ENCODE measurements at regions not wholly inside any gene's neighbourhood (a gene's known extent, or its start where the extent isn't known, plus 50 kb on each side); places are given as distances from the start of the nearest gene placed in this dataset.
A peak's percentile ranks its signal among the peaks of the same experiment; 100 is the strongest.

GRCh38 chr12:59179231-59179630 is 258.9 kb upstream of the LRIG3 start:
- Mint-ChIP-seq H3K9me3 (peaks cover 0 to 5% of the 10 kb centered on the region in 2 donors), H3K27me3 (ENCODE audit: low read depth) (no peaks in the 10 kb centered on the region), H3K4me3 (no peak overlapping the region), H3K27ac (no peak overlapping the region), H3K4me1 (ENCODE audit: low read depth) (no peaks in the 10 kb centered on the region), H3K36me3 (ENCODE audit: insufficient read depth in 2 of 2) (no peaks in the 10 kb centered on the region)
- DNase-seq (no peak), ATAC-seq (replicated peaks in 1 of 2) (no peak)

GRCh38 chr12:59173695-59174094 is 253.4 kb upstream of the LRIG3 start:
- Mint-ChIP-seq H3K9me3 (peaks cover 0 to 2% of the 10 kb centered on the region in 2 donors), H3K27me3 (ENCODE audit: low read depth) (no peaks in the 10 kb centered on the region), H3K27ac (no peak overlapping the region), H3K36me3 (ENCODE audit: insufficient read depth in 2 of 2) (no peaks in the 10 kb centered on the region), H3K4me3 (no peak overlapping the region), H3K4me1 (ENCODE audit: low read depth) (no peaks in the 10 kb centered on the region)
- no peak for ATAC-seq (replicated peaks in 1 of 2)
- DNase-seq, result no peak

GRCh38 chr12:59168647-59169046 is 248.3 kb upstream of the LRIG3 start:
- Mint-ChIP-seq H3K27me3 (ENCODE audit: low read depth) (no peaks in the 10 kb centered on the region), H3K36me3 (ENCODE audit: insufficient read depth in 2 of 2) (no peaks in the 10 kb centered on the region), H3K4me1 (ENCODE audit: low read depth) (no peaks in the 10 kb centered on the region), H3K27ac (no peak overlapping the region), H3K4me3 (no peak overlapping the region), H3K9me3 (no peaks in the 10 kb centered on the region)
- ATAC-seq (replicated peaks in 1 of 2) (no peak), DNase-seq (no peak)

GRCh38 chr12:59166457-59166856 is 246.2 kb upstream of the LRIG3 start:
- Mint-ChIP-seq H3K4me3 (no peak overlapping the region), H3K27ac (no peak overlapping the region), H3K9me3 (no peaks in the 10 kb centered on the region), H3K36me3 (ENCODE audit: insufficient read depth in 2 of 2) (no peaks in the 10 kb centered on the region), H3K27me3 (ENCODE audit: low read depth) (no peaks in the 10 kb centered on the region), H3K4me1 (ENCODE audit: low read depth) (no peaks in the 10 kb centered on the region)
- ATAC-seq (replicated peaks in 1 of 2), result no peak
- no peak for DNase-seq

- H3K36me3 Mint-ChIP-seq (ENCODE audit: insufficient read depth in 2 of 2), result no peaks in the 10 kb centered on the region
- H3K9me3 Mint-ChIP-seq, result no peaks in the 10 kb centered on the region
- no peaks in the 10 kb centered on the region for H3K27me3 Mint-ChIP-seq (ENCODE audit: low read depth)
- DNase-seq, result no peak
- no peak for ATAC-seq (replicated peaks in 1 of 2)
- no peak overlapping the region for H3K4me3 Mint-ChIP-seq
- H3K4me1 Mint-ChIP-seq (ENCODE audit: low read depth), result no peaks in the 10 kb centered on the region
- no peak overlapping the region for H3K27ac Mint-ChIP-seq
Measured at GRCh38 chr12:59164991-59165718, 244.9 kb upstream of the LRIG3 start.

GRCh38 chr12:59164226-59164625 is 243.9 kb upstream of the LRIG3 start:
- no peak for ATAC-seq (replicated peaks in 1 of 2)
- no peaks in the 10 kb centered on the region for H3K4me1 Mint-ChIP-seq (ENCODE audit: low read depth)
- no peaks in the 10 kb centered on the region for H3K27me3 Mint-ChIP-seq (ENCODE audit: low read depth)
- no peak overlapping the region for H3K27ac Mint-ChIP-seq
- no peak for DNase-seq
- H3K9me3 Mint-ChIP-seq, result no peaks in the 10 kb centered on the region
- no peak overlapping the region for H3K4me3 Mint-ChIP-seq
- no peaks in the 10 kb centered on the region for H3K36me3 Mint-ChIP-seq (ENCODE audit: insufficient read depth in 2 of 2)

GRCh38 chr12:59158681-59159080 is 238.4 kb upstream of the LRIG3 start:
- H3K4me1 Mint-ChIP-seq (ENCODE audit: low read depth), result no peaks in the 10 kb centered on the region
- H3K4me3 Mint-ChIP-seq, result no peak overlapping the region
- ATAC-seq (replicated peaks in 1 of 2) (no peak), DNase-seq (no peak)
- H3K36me3 Mint-ChIP-seq (ENCODE audit: insufficient read depth in 2 of 2), result no peaks in the 10 kb centered on the region
- no peaks in the 10 kb centered on the region for H3K27me3 Mint-ChIP-seq (ENCODE audit: low read depth)
- peaks cover 0 to 3% of the 10 kb centered on the region in 2 donors for H3K9me3 Mint-ChIP-seq
- no peak overlapping the region for H3K27ac Mint-ChIP-seq

- Mint-ChIP-seq H3K27ac (no peak overlapping the region), H3K27me3 (ENCODE audit: low read depth) (no peaks in the 10 kb centered on the region), H3K9me3 (peaks cover 0 to 3% of the 10 kb centered on the region in 2 donors), H3K4me3 (no peak overlapping the region), H3K4me1 (ENCODE audit: low read depth) (no peaks in the 10 kb centered on the region), H3K36me3 (ENCODE audit: insufficient read depth in 2 of 2) (no peaks in the 10 kb centered on the region)
- DNase-seq (no peak), ATAC-seq (replicated peaks in 1 of 2) (no peak)
Measured at GRCh38 chr12:59158066-59158465, 237.8 kb upstream of the LRIG3 start.

GRCh38 chr12:59155448-59155847 is 235.1 kb upstream of the LRIG3 start:
- H3K9me3 Mint-ChIP-seq, result peaks cover 0 to 3% of the 10 kb centered on the region in 2 donors
- ATAC-seq (replicated peaks in 1 of 2) (no peak), DNase-seq (no peak)
- H3K4me1 Mint-ChIP-seq (ENCODE audit: low read depth), result no peaks in the 10 kb centered on the region
- no peak overlapping the region for H3K4me3 Mint-ChIP-seq
- no peaks in the 10 kb centered on the region for H3K36me3 Mint-ChIP-seq (ENCODE audit: insufficient read depth in 2 of 2)
- no peak overlapping the region for H3K27ac Mint-ChIP-seq
- no peaks in the 10 kb centered on the region for H3K27me3 Mint-ChIP-seq (ENCODE audit: low read depth)

GRCh38 chr12:59151243-59151642 is 230.9 kb upstream of the LRIG3 start:
- ATAC-seq (replicated peaks in 1 of 2) (no peak), DNase-seq (no peak)
- Mint-ChIP-seq H3K27me3 (ENCODE audit: low read depth) (no peaks in the 10 kb centered on the region), H3K36me3 (ENCODE audit: insufficient read depth in 2 of 2) (no peaks in the 10 kb centered on the region), H3K4me3 (no peak overlapping the region), H3K27ac (no peak overlapping the region), H3K9me3 (no peaks in the 10 kb centered on the region), H3K4me1 (ENCODE audit: low read depth) (no peaks in the 10 kb centered on the region)

GRCh38 chr12:59149995-59150642 is 229.8 kb upstream of the LRIG3 start:
- no peaks in the 10 kb centered on the region for H3K36me3 Mint-ChIP-seq (ENCODE audit: insufficient read depth in 2 of 2)
- H3K27ac Mint-ChIP-seq, result no peak overlapping the region
- no peaks in the 10 kb centered on the region for H3K4me1 Mint-ChIP-seq (ENCODE audit: low read depth)

GRCh38 chr12:59147791-59148190 is 227.5 kb upstream of the LRIG3 start:
- no peaks in the 10 kb centered on the region for H3K4me1 Mint-ChIP-seq (ENCODE audit: low read depth)
- DNase-seq, result no peak
- H3K4me3 Mint-ChIP-seq, result no peak overlapping the region
- no peak for ATAC-seq (replicated peaks in 1 of 2)
- H3K36me3 Mint-ChIP-seq (ENCODE audit: insufficient read depth in 2 of 2), result no peaks in the 10 kb centered on the region
- H3K27me3 Mint-ChIP-seq (ENCODE audit: low read depth), result no peaks in the 10 kb centered on the region
- no peaks in the 10 kb centered on the region for H3K9me3 Mint-ChIP-seq
- no peak overlapping the region for H3K27ac Mint-ChIP-seq

More at GRCh38 chr12:59149995-59150642, 229.8 kb upstream of the LRIG3 start:
- no peaks in the 10 kb centered on the region for H3K27me3 Mint-ChIP-seq (ENCODE audit: low read depth)
- H3K9me3 Mint-ChIP-seq, result no peaks in the 10 kb centered on the region
- ATAC-seq (replicated peaks in 1 of 2) (peak; percentile 72 to 80), DNase-seq (peak in 1 of 2 donors; percentile 11)
- no peak overlapping the region for H3K4me3 Mint-ChIP-seq

- H3K9me3 Mint-ChIP-seq, result peaks cover 0 to 2% of the 10 kb centered on the region in 2 donors
- DNase-seq (no peak), ATAC-seq (replicated peaks in 1 of 2) (no peak)
- H3K4me3 Mint-ChIP-seq, result no peak overlapping the region
- H3K4me1 Mint-ChIP-seq (ENCODE audit: low read depth), result no peaks in the 10 kb centered on the region
- no peaks in the 10 kb centered on the region for H3K27me3 Mint-ChIP-seq (ENCODE audit: low read depth)
- H3K36me3 Mint-ChIP-seq (ENCODE audit: insufficient read depth in 2 of 2), result no peaks in the 10 kb centered on the region
- H3K27ac Mint-ChIP-seq, result no peak overlapping the region
Measured at GRCh38 chr12:59142183-59142790, 222.0 kb upstream of the LRIG3 start.
